ENCODE measurements at regions not wholly inside any gene's neighbourhood (a gene's known extent, or its start where the extent isn't known, plus 50 kb on each side); places are given as distances from the start of the nearest gene placed in this dataset.

GRCh38 chrX:46298821-46299220 lies 246.4 kb downstream of the ZNF674 start:
- H3K27ac ChIP-seq = no peak overlapping the region
- TF ChIP-seq CTCF (conservative IDR thresholded peaks at IDR 0.05; ENCODE audit: low read depth) = no peak
- DNase-seq (ENCODE audit: low spot score) = no peak
- POLR2A ChIA-PET (ENCODE audit: low non-redundant PET) = no interaction called here
- CTCF ChIA-PET = no interaction called here

DNA sequence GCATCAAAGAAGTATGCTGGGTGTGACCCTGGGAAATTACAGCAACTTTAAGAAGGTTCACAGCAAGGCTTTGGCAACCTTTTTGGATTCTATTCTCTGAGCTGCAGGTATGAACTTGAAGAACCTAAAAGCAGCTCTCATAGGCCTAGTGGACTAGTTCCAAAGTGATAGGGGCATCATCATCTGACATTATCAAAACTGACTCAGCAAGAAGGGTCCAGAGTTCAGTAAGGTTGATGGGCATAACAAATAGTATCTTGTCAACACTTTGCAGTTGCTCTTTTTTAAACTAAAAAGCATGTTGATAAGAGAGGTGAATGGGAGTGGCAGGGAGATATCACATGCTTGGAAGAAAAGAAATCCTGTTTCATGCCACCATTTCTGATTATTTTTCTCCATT lies 249.3 kb downstream of the ZNF674 start:
- CTCF ChIA-PET = no interaction called here

DNA sequence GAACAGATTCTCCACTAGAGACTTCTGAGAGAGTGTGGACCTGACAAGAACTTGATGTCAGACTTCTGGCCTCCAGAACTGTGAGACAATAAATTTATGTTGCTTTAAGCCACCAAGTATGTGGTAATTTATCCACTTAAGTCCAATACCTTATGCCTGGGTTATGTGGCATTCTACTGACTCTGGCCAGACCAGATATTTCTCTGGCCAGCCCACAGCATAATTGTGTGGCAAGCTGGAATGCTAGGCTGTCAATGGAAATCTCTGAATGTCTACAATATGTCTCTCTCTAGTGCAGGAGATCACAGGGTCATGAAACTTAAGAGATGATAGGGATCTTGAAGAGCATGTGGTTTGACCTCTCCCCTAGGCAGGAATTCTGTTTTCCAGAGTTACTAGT lies 251.0 kb downstream of the ZNF674 start:
- POLR2A ChIA-PET (ENCODE audit: low non-redundant PET) = no interaction called here
- no peak for DNase-seq (ENCODE audit: low spot score)
- CTCF ChIA-PET = no interaction called here
- TF ChIP-seq CTCF (conservative IDR thresholded peaks at IDR 0.05; ENCODE audit: low read depth) = no peak
- no peak overlapping the region for H3K27ac ChIP-seq

More for the DNA sequence above, 249.3 kb downstream of the ZNF674 start:
- TF ChIP-seq CTCF (conservative IDR thresholded peaks at IDR 0.05; ENCODE audit: low read depth) = no peak
- POLR2A ChIA-PET (ENCODE audit: low non-redundant PET) = no interaction called here
- DNase-seq (ENCODE audit: low spot score) = no peak
- H3K27ac ChIP-seq = no peak overlapping the region

GRCh38 chrX:46279925-46280313 lies 265.3 kb downstream of the ZNF674 start:
- no peak overlapping the region for H3K27ac ChIP-seq
- no peak for TF ChIP-seq CTCF (conservative IDR thresholded peaks at IDR 0.05; ENCODE audit: low read depth)
- POLR2A ChIA-PET (ENCODE audit: low non-redundant PET) = no interaction called here
- CTCF ChIA-PET = interaction anchor here (0.6 kb wide), 1 partner anchor 371 kb away, joined by 3 read pairs; no protein-coding TSS in a partner anchor
- peak; percentile 46 for DNase-seq (ENCODE audit: low spot score)

GRCh38 chrX:46279214-46279924 lies 265.9 kb downstream of the ZNF674 start:
- no peak for TF ChIP-seq CTCF (conservative IDR thresholded peaks at IDR 0.05; ENCODE audit: low read depth)
- no peak for DNase-seq (ENCODE audit: low spot score)
- ChIA-PET CTCF (interaction anchor here (0.6 to 0.7 kb wide), 2 partner anchors 371 to 442 kb away, joined by 3 to 4 read pairs; no protein-coding TSS in a partner anchor), POLR2A (ENCODE audit: low non-redundant PET) (no interaction called here)
- H3K27ac ChIP-seq = no peak overlapping the region

- no peak for DNase-seq (ENCODE audit: low spot score)
- H3K27ac ChIP-seq = no peak overlapping the region
- ChIA-PET POLR2A (ENCODE audit: low non-redundant PET) (no interaction called here), CTCF (no interaction called here)
- no peak for TF ChIP-seq CTCF (conservative IDR thresholded peaks at IDR 0.05; ENCODE audit: low read depth)
Observed at GRCh38 chrX:46278572-46278971, 266.6 kb downstream of the ZNF674 start.

Measured in RWPE1 (cell line).